K562 (cell line): ENCODE measurements at regions not wholly inside any gene's neighbourhood (a gene's known extent, or its start where the extent isn't known, plus 50 kb on each side); places are given as distances from the start of the nearest gene placed in this dataset.

Experiments used
- ATAC-seq: fragments of 200-7000 bp; cut with Tn5 transposase; 3 replicates; pipeline ENCODE4 v1.9.1; 2020; ENCODE audit warnings: moderate library complexity
- BruUV-seq: library from RNA; stranded (reverse); fragments of 400-500 nt; replicated peaks from 2 replicates; lab custom pipeline; 2021; lab: Mats Ljungman, UMichigan
- CTCF ChIA-PET: fragments of 300-600 bp; formaldehyde crosslinking; extraction: SDS; loops from one replicate; lab custom pipeline; 2021; ENCODE audit warnings: low intra/inter-chr PET ratio; lab: Yijun Ruan, JAX
- POLR2A ChIA-PET: fragments of 300-600, 350-650 bp; sonication (Branson Sonifier 250); formaldehyde crosslinking; extraction: SDS; loops from one replicate; lab custom pipeline; 2021; ENCODE audit warnings: antibody characterized with exemption, inconsistent platforms; lab: Yijun Ruan, JAX
- DNase-seq, 4 experiments: peaks; one replicate each; pipeline versions ENCODE4 v3.0.0 to v3.0.0-alpha.2; 2011 to 2018; ENCODE audit warnings: low spot score in 3 of 4, mixed read lengths in 3 of 4; ENCODE audit errors: extremely low read depth in 1 of 4
- FAIRE-seq: peaks from 2 replicates; lab custom pipeline; 2011; peaks lifted over from hg19 to GRCh38; lab: Jason Lieb, UNC
- H2AFZ ChIP-seq: 2 replicates; pipeline ENCODE4 v1.6.0; 2011; ENCODE audit warnings: low read depth, low read length, control low read depth, inconsistent platforms
- H3K27ac ChIP-seq: fragments of 200-600 bp; 3 replicates; pipeline ENCODE4 v1.8.0; 2011; ENCODE audit warnings: low read depth, mild to moderate bottlenecking, control low read depth, inconsistent platforms, low read length, moderate library complexity, mixed read lengths; ENCODE audit errors: extremely low read depth
- H3K27me3 ChIP-seq, 2 experiments: fragments of 300-600 bp in 1 of 2; 2 replicates in 1 of 2; 3 replicates in 1 of 2; pipeline versions ENCODE4 v1.6.0 to v1.8.0; 2011; ENCODE audit warnings: inconsistent platforms in 2 of 2, low read length in 2 of 2, mild to moderate bottlenecking in 1 of 2, mixed read lengths in 1 of 2, moderate library complexity in 1 of 2; ENCODE audit not compliant: control insufficient read depth in 2 of 2, insufficient read depth in 2 of 2
- H3K36me3 ChIP-seq: fragments of 300-600 bp; 3 replicates; pipeline ENCODE4 v1.8.0; 2011; ENCODE audit warnings: mild to moderate bottlenecking, low read length, inconsistent platforms; ENCODE audit not compliant: control insufficient read depth, insufficient read depth
- H3K4me1 ChIP-seq, 2 experiments: fragments of 200-600 bp in 1 of 2; replicated peaks in 1 of 2; 2 replicates in 1 of 2; 3 replicates in 1 of 2; pipeline versions ENCODE4 v1.5.1 to v1.8.0; 2011; ENCODE audit warnings: inconsistent platforms in 2 of 2, low read length in 2 of 2, mild to moderate bottlenecking in 1 of 2, mixed read lengths in 1 of 2, moderate library complexity in 1 of 2; ENCODE audit not compliant: control insufficient read depth in 2 of 2, insufficient read depth in 2 of 2
- H3K4me2 ChIP-seq: 2 replicates; pipeline ENCODE4 v1.6.1; 2011; ENCODE audit warnings: low read length, control low read depth, inconsistent platforms, mixed read lengths; ENCODE audit not compliant: insufficient read depth
- H3K4me3 ChIP-seq: fragments of 200-600 bp; sonication (generic), shearing (Covaris generic); 2 replicates; pipeline ENCODE4 v1.5.1; 2016; ENCODE audit warnings: control low read depth, inconsistent platforms
- H3K79me2 ChIP-seq: fragments of 200-600 bp; 3 replicates; pipeline ENCODE4 v1.8.0; 2011; ENCODE audit warnings: low read length, inconsistent platforms; ENCODE audit not compliant: control insufficient read depth, insufficient read depth
- H3K9ac ChIP-seq, 2 experiments: 2 replicates each; pipeline versions ENCODE4 v1.6.0 to v1.6.1; 2011; ENCODE audit warnings: low read depth in 2 of 2, low read length in 2 of 2, control low read depth in 1 of 2, inconsistent platforms in 1 of 2, mild to moderate bottlenecking in 1 of 2, mixed read lengths in 1 of 2; ENCODE audit not compliant: insufficient read depth in 1 of 2
- H3K9me1 ChIP-seq: one replicate; pipeline ENCODE4 v1.6.0; 2011; ENCODE audit warnings: inconsistent platforms, mild to moderate bottlenecking, low read length, moderate library complexity; ENCODE audit not compliant: control insufficient read depth, insufficient read depth
- H3K9me3 ChIP-seq: replicated peaks from 2 replicates; pipeline ENCODE4 v1.5.1; 2011; ENCODE audit warnings: low read depth, low read length, inconsistent platforms; ENCODE audit not compliant: control insufficient read depth, insufficient read depth
- H4K20me1 ChIP-seq: replicated peaks from 2 replicates; pipeline ENCODE4 v1.6.1; 2011; ENCODE audit warnings: low read length, inconsistent platforms, mixed read lengths; ENCODE audit not compliant: control insufficient read depth, insufficient read depth
- HLTF ChIP-seq: fragments of 450-650 bp; IDR thresholded peaks from 2 replicates; pipeline ENCODE4 v1.6.1; 2016
- JUN ChIP-seq, 2 experiments: sonication (generic) in 1 of 2; formaldehyde crosslinking in 1 of 2; IDR thresholded peaks; 2 replicates each; pipeline versions ENCODE4 v1.6.1 to v1.8.0; 2012 to 2022; ENCODE audit warnings: borderline replicate concordance in 2 of 2, mild to moderate bottlenecking in 2 of 2, improper control_type of control experiment in 1 of 2, low read depth in 1 of 2, low read length in 1 of 2, missing genetic modification reagents in 1 of 2
- MEF2D ChIP-seq: conservative IDR thresholded peaks from 2 replicates; pipeline ENCODE4 v1.6.1; 2016; ENCODE audit warnings: low read depth, missing genetic modification characterization, missing compliant biosample characterization
- ZNF263 ChIP-seq: sonication (generic); formaldehyde crosslinking; IDR thresholded peaks from 2 replicates; pipeline ENCODE4 v1.8.0; 2022; ENCODE audit warnings: mild to moderate bottlenecking, missing genetic modification reagents, borderline replicate concordance
- ZNF584 ChIP-seq: fragments of 200-800 bp; sonication (Bioruptor generic); IDR thresholded peaks from 2 replicates; pipeline ENCODE4 v1.6.1; 2016; ENCODE audit warnings: low read depth, mild to moderate bottlenecking, missing genetic modification characterization, missing compliant biosample characterization
- WGBS: fragments of 100-300 bp; shearing (Covaris generic); methylation state at CpG from one replicate; pipeline ENCODE4 v1.1.6; 2016; ENCODE audit warnings: low coverage, mixed read lengths; ENCODE audit not compliant: insufficient coverage; ENCODE audit errors: missing lambda C conversion rate; 5-methylcytosine and 5-hydroxymethylcytosine counted together
- in situ Hi-C: fragments of 300-500 bp; cut with MboI; formaldehyde crosslinking; loops from 4 replicates; pipeline ENCODE4 v1.15.0; 2018; ENCODE audit warnings: inconsistent platforms, mixed read lengths
- intact Hi-C: fragments of 100-400 bp; cut with micrococcal nuclease; formaldehyde crosslinking; loops from 2 replicates; pipeline ENCODE4 v1.14.2; 2022
- TF ChIP-seq, protein P1 (sequence below): sonication (generic); formaldehyde crosslinking; IDR thresholded peaks from 2 replicates; pipeline ENCODE4 v1.8.1; 2023; ENCODE audit warnings: missing genetic modification reagents, mild to moderate bottlenecking, borderline replicate concordance
- TF ChIP-seq, protein P2 (sequence below), 3 experiments: fragments of 200-800 bp in 1 of 3; fragments of 250-450 bp in 1 of 3; fragments of 450-650 bp in 1 of 3; sonication (Bioruptor Pico) in 1 of 3; sonication (Bioruptor generic) in 1 of 3; formaldehyde crosslinking in 1 of 3; IDR thresholded peaks; 2 replicates each; pipeline versions ENCODE4 v1.6.1 to v1.8.0; 2016 to 2022; ENCODE audit warnings: mild to moderate bottlenecking in 2 of 3, missing genetic modification characterization in 2 of 3, missing compliant biosample characterization in 1 of 3, moderate library complexity in 1 of 3

DNA sequence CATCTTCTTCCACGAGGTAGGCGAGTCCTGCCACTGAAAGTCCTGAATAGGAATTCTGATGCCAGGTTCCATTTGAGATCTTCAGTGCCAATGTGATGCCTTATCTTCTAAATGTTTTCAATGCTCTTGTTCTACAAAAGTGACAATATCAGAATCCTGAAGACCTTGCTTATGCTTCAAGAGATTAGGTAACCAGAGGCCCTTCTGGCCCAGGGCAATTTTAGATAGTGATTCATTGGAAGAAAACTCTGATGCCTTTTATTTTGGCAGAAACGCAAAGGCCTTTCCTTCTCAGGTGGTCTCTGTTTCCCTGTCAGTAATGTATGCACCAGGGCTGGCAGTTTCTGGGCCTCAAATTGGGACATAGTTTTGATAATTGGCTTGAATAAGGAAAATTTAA is 144.8 kb downstream of the CEP135 start:
- ATAC-seq: no peak
- Histone ChIP-seq H3K9ac (no peak overlapping the region), H3K27ac (no peak overlapping the region), H4K20me1 (no peaks in the 10 kb centered on the region), H3K9me1 (no peaks in the 10 kb centered on the region), H3K27me3 (peaks cover 5 to 19% of the 10 kb centered on the region in 2 experiments; a peak in 4 of 5 replicates), H3K4me3 (no peak overlapping the region), H2AFZ (no peak overlapping the region), H3K79me2 (no peaks in the 10 kb centered on the region), H3K9me3 (no peaks in the 10 kb centered on the region), H3K4me1 (no peaks in the 10 kb centered on the region), H3K36me3 (no peaks in the 10 kb centered on the region), H3K4me2 (no peak overlapping the region)
- TF ChIP-seq JUN (IDR thresholded peaks at IDR 0.05; ENCODE audit: borderline replicate concordance, low read depth, low read length) (no peak), JUN (CRISPR knock-in tag; IDR thresholded peaks at IDR 0.05; ENCODE audit: borderline replicate concordance) (no peak), ZNF263 (CRISPR knock-in tag) (no peak), HLTF (no peak)
- intact Hi-C loops: no loop called here
- no peak for DNase-seq
- in situ Hi-C loops: no loop called here
- no peak for FAIRE-seq
- BruUV-seq: no TSS peak
- ChIA-PET POLR2A (no interaction called here), CTCF (no interaction called here)
- 0% methylated on average over 3 of the region's 3 CpGs for WGBS

DNA sequence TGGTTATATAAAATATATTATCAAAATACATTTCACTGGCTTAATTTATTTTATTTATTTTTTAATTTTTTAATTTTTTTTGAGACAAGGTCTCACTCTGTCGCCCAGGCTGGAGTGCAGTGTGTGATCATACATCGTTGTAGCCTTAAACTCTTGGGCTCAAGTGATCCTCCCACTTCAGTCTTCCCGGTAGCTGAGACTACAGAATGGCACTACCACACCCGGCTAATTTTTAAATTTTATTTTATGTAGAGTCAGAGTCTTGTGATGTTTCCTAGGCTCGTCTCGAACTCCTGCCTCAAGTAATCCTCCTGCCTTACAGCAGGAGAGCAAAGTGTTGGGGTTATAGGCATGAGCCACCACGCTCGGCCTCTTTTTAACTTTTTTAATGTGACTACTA is 143.8 kb downstream of the CEP135 start:
- no TSS peak for BruUV-seq
- no peak for TF ChIP-seq MEF2D (tag)
- TF ChIP-seq, protein P1, sequence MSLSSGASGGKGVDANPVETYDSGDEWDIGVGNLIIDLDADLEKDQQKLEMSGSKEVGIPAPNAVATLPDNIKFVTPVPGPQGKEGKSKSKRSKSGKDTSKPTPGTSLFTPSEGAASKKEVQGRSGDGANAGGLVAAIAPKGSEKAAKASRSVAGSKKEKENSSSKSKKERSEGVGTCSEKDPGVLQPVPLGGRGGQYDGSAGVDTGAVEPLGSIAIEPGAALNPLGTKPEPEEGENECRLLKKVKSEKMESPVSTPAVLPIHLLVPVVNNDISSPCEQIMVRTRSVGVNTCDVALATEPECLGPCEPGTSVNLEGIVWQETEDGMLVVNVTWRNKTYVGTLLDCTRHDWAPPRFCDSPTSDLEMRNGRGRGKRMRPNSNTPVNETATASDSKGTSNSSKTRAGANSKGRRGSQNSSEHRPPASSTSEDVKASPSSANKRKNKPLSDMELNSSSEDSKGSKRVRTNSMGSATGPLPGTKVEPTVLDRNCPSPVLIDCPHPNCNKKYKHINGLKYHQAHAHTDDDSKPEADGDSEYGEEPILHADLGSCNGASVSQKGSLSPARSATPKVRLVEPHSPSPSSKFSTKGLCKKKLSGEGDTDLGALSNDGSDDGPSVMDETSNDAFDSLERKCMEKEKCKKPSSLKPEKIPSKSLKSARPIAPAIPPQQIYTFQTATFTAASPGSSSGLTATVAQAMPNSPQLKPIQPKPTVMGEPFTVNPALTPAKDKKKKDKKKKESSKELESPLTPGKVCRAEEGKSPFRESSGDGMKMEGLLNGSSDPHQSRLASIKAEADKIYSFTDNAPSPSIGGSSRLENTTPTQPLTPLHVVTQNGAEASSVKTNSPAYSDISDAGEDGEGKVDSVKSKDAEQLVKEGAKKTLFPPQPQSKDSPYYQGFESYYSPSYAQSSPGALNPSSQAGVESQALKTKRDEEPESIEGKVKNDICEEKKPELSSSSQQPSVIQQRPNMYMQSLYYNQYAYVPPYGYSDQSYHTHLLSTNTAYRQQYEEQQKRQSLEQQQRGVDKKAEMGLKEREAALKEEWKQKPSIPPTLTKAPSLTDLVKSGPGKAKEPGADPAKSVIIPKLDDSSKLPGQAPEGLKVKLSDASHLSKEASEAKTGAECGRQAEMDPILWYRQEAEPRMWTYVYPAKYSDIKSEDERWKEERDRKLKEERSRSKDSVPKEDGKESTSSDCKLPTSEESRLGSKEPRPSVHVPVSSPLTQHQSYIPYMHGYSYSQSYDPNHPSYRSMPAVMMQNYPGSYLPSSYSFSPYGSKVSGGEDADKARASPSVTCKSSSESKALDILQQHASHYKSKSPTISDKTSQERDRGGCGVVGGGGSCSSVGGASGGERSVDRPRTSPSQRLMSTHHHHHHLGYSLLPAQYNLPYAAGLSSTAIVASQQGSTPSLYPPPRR (CRISPR knock-in tag): no peak
- no peak for TF ChIP-seq ZNF584 (CRISPR knock-in tag)
- TF ChIP-seq, protein P2, sequence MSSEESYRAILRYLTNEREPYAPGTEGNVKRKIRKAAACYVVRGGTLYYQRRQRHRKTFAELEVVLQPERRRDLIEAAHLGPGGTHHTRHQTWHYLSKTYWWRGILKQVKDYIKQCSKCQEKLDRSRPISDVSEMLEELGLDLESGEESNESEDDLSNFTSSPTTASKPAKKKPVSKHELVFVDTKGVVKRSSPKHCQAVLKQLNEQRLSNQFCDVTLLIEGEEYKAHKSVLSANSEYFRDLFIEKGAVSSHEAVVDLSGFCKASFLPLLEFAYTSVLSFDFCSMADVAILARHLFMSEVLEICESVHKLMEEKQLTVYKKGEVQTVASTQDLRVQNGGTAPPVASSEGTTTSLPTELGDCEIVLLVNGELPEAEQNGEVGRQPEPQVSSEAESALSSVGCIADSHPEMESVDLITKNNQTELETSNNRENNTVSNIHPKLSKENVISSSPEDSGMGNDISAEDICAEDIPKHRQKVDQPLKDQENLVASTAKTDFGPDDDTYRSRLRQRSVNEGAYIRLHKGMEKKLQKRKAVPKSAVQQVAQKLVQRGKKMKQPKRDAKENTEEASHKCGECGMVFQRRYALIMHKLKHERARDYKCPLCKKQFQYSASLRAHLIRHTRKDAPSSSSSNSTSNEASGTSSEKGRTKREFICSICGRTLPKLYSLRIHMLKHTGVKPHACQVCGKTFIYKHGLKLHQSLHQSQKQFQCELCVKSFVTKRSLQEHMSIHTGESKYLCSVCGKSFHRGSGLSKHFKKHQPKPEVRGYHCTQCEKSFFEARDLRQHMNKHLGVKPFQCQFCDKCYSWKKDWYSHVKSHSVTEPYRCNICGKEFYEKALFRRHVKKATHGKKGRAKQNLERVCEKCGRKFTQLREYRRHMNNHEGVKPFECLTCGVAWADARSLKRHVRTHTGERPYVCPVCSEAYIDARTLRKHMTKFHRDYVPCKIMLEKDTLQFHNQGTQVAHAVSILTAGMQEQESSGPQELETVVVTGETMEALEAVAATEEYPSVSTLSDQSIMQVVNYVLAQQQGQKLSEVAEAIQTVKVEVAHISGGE (CRISPR knock-in tag; IDR thresholded peaks at IDR 0.05): no peak

More for the DNA sequence above, 143.8 kb downstream of the CEP135 start:
- CTCF ChIA-PET: no interaction called here
- Histone ChIP-seq H3K4me1 (no peaks in the 10 kb centered on the region), H3K9me3 (no peaks in the 10 kb centered on the region), H3K9ac (no peak overlapping the region), H3K4me3 (no peak overlapping the region), H3K27ac (no peak overlapping the region), H3K27me3 (peaks cover 6 to 25% of the 10 kb centered on the region in 2 experiments), H3K36me3 (no peaks in the 10 kb centered on the region), H3K79me2 (no peaks in the 10 kb centered on the region), H4K20me1 (no peaks in the 10 kb centered on the region), H3K9me1 (no peaks in the 10 kb centered on the region), H3K4me2 (no peak overlapping the region), H2AFZ (no peak overlapping the region)
- FAIRE-seq (no peak), DNase-seq (no peak), ATAC-seq (no peak)
- in situ Hi-C loops: no loop called here
- POLR2A ChIA-PET: no interaction called here
- intact Hi-C loops: no loop called here
- 0% methylated on average over 8 of the region's 8 CpGs for WGBS
